PC-9 (cell line): ENCODE measurements at regions not wholly inside any gene's neighbourhood (a gene's known extent, or its start where the extent isn't known, plus 50 kb on each side); places are given as distances from the start of the nearest gene placed in this dataset.

Experiments
- BruUV-seq: library from RNA; stranded (reverse); fragments of 400-500 nt; replicated peaks from 2 replicates; lab custom pipeline; 2021; lab: Mats Ljungman, UMichigan
- CTCF ChIA-PET: fragments of 300-600 bp; sonication (Branson Sonifier 250); formaldehyde crosslinking; loops from one replicate; lab custom pipeline; 2022; ENCODE audit warnings: antibody characterized with exemption; lab: Charles Lee
- POLR2A ChIA-PET: fragments of 300-600 bp; sonication (Branson Sonifier 250); formaldehyde crosslinking; loops from one replicate; lab custom pipeline; 2022; ENCODE audit warnings: antibody characterized with exemption; ENCODE audit not compliant: unreplicated experiment; lab: Charles Lee
- DNase-seq, 2 experiments: peaks; one replicate each; pipeline versions ENCODE4 v3.0.0 to v3.0.0-alpha.2; 2015 to 2022; ENCODE audit warnings: mixed read lengths in 1 of 2
- H2AFZ ChIP-seq: fragments of 200-600 bp; sonication (generic); 2 replicates; pipeline ENCODE4 v1.8.1; 2017; ENCODE audit warnings: antibody characterized with exemption
- H3F3A ChIP-seq: fragments of 200-600 bp; sonication (generic); 2 replicates; pipeline ENCODE4 v1.8.1; 2017; ENCODE audit warnings: antibody characterized with exemption, mild to moderate bottlenecking, low read depth; ENCODE audit not compliant: insufficient read depth
- H3K27ac ChIP-seq: fragments of 200-600 bp; sonication (generic); 2 replicates; pipeline ENCODE4 v1.6.1; 2016; ENCODE audit warnings: mixed run types
- H3K27me3 ChIP-seq: fragments of 200-600 bp; sonication (generic); 2 replicates; pipeline ENCODE4 v1.6.1; 2016; ENCODE audit warnings: low read depth, mixed run types; ENCODE audit not compliant: insufficient read depth
- H3K36me3 ChIP-seq: fragments of 200-600 bp; sonication (generic); 2 replicates; pipeline ENCODE4 v1.6.1; 2016; ENCODE audit warnings: low read depth, mixed run types
- H3K4me1 ChIP-seq: fragments of 200-600 bp; sonication (generic); replicated peaks from 2 replicates; pipeline ENCODE4 v1.6.1; 2016; ENCODE audit warnings: mixed run types; ENCODE audit not compliant: insufficient read depth
- H3K4me2 ChIP-seq: fragments of 200-600 bp; sonication (generic); 2 replicates; pipeline ENCODE4 v1.6.1; 2017; ENCODE audit warnings: mixed run types
- H3K4me3 ChIP-seq: fragments of 200-600 bp; sonication (generic); 2 replicates; pipeline ENCODE4 v1.6.1; 2016; ENCODE audit warnings: mixed run types
- H3K79me2 ChIP-seq: fragments of 200-600 bp; sonication (generic); 2 replicates; pipeline ENCODE4 v1.6.1; 2017; ENCODE audit warnings: low read depth, mixed run types
- H3K9me2 ChIP-seq: fragments of 200-600 bp; sonication (generic); 2 replicates; pipeline ENCODE4 v1.8.1; 2017; ENCODE audit warnings: mild to moderate bottlenecking; ENCODE audit not compliant: insufficient read depth
- H3K9me3 ChIP-seq: fragments of 200-600 bp; sonication (generic); 2 replicates; pipeline ENCODE4 v1.8.1; 2016; ENCODE audit warnings: low read depth; ENCODE audit not compliant: insufficient read depth
- H4K20me1 ChIP-seq: fragments of 200-600 bp; sonication (generic); 2 replicates; pipeline ENCODE4 v1.8.1; 2017; ENCODE audit not compliant: insufficient read depth
- CTCF ChIP-seq: fragments of 200-600 bp; sonication (generic); conservative IDR thresholded peaks from 2 replicates; pipeline ENCODE4 v1.6.1; 2017; ENCODE audit warnings: mixed run types, antibody characterized with exemption, mild to moderate bottlenecking, moderate library complexity
- EZH2 ChIP-seq: fragments of 200-600 bp; sonication (generic); IDR thresholded peaks from 2 replicates; pipeline ENCODE4 v1.8.0; 2017; ENCODE audit warnings: antibody characterized with exemption, low read depth
- intact Hi-C: fragments of 100-400 bp; cut with micrococcal nuclease; formaldehyde crosslinking; loops from one replicate; pipeline ENCODE4 v1.10.0; 2022; ENCODE audit not compliant: unreplicated experiment

- no peaks in the 10 kb centered on the region for H3K27me3 ChIP-seq
- DNase-seq: no peak
- H3K79me2 ChIP-seq: no peaks in the 10 kb centered on the region
- no peaks in the 10 kb centered on the region for H3F3A ChIP-seq
- intact Hi-C loops: no loop called here
- no peaks in the 10 kb centered on the region for H4K20me1 ChIP-seq
- ChIA-PET POLR2A (no interaction called here), CTCF (no interaction called here)
- H3K9me3 ChIP-seq: no peaks in the 10 kb centered on the region
- H3K27ac ChIP-seq: no peak overlapping the region
- TF ChIP-seq EZH2: no peak
- TF ChIP-seq CTCF: no peak
- no TSS peak for BruUV-seq
- H2AFZ ChIP-seq: no peak overlapping the region
- no peak overlapping the region for H3K4me2 ChIP-seq
- H3K4me3 ChIP-seq: no peak overlapping the region
- no peaks in the 10 kb centered on the region for H3K9me2 ChIP-seq
- no peaks in the 10 kb centered on the region for H3K36me3 ChIP-seq
- no peaks in the 10 kb centered on the region for H3K4me1 ChIP-seq
Observed at GRCh38 chr1:4418021-4418420, 236.4 kb upstream of the AJAP1 start.

GRCh38 chr1:4421986-4422385, 232.4 kb upstream of the AJAP1 start:
- Histone ChIP-seq H2AFZ (no peak overlapping the region), H3F3A (no peaks in the 10 kb centered on the region), H3K27ac (no peak overlapping the region), H3K36me3 (no peaks in the 10 kb centered on the region), H4K20me1 (no peaks in the 10 kb centered on the region), H3K79me2 (no peaks in the 10 kb centered on the region), H3K27me3 (no peaks in the 10 kb centered on the region), H3K4me3 (no peak overlapping the region), H3K4me1 (no peaks in the 10 kb centered on the region), H3K9me3 (no peaks in the 10 kb centered on the region), H3K4me2 (no peak overlapping the region), H3K9me2 (no peaks in the 10 kb centered on the region)
- ChIA-PET CTCF (no interaction called here), POLR2A (no interaction called here)
- DNase-seq: no peak
- TF ChIP-seq CTCF (no peak), EZH2 (no peak)
- BruUV-seq: no TSS peak
- intact Hi-C loops: no loop called here

GRCh38 chr1:4422504-4423289, 231.7 kb upstream of the AJAP1 start:
- CTCF ChIA-PET: no interaction called here
- no peaks in the 10 kb centered on the region for H3K79me2 ChIP-seq
- TF ChIP-seq EZH2: no peak
- TF ChIP-seq CTCF: no peak
- H3K4me2 ChIP-seq: no peak overlapping the region
- H2AFZ ChIP-seq: no peak overlapping the region
- no peaks in the 10 kb centered on the region for H3K9me2 ChIP-seq
- intact Hi-C loops: no loop called here
- no peaks in the 10 kb centered on the region for H3K27me3 ChIP-seq
- no peak overlapping the region for H3K27ac ChIP-seq
- POLR2A ChIA-PET: interaction anchor here (0.6 kb wide), 1 partner anchor 83 kb away, joined by 11 read pairs; no protein-coding TSS in a partner anchor
- no peaks in the 10 kb centered on the region for H3K36me3 ChIP-seq
- H3K4me3 ChIP-seq: no peak overlapping the region
- no peak for DNase-seq
- no TSS peak for BruUV-seq
- H3F3A ChIP-seq: no peaks in the 10 kb centered on the region
- no peaks in the 10 kb centered on the region for H3K9me3 ChIP-seq
- no peaks in the 10 kb centered on the region for H4K20me1 ChIP-seq
- no peaks in the 10 kb centered on the region for H3K4me1 ChIP-seq
